ENCODE measurements at regions not wholly inside any gene's neighbourhood (a gene's known extent, or its start where the extent isn't known, plus 50 kb on each side); places are given as distances from the start of the nearest gene placed in this dataset.

DNA sequence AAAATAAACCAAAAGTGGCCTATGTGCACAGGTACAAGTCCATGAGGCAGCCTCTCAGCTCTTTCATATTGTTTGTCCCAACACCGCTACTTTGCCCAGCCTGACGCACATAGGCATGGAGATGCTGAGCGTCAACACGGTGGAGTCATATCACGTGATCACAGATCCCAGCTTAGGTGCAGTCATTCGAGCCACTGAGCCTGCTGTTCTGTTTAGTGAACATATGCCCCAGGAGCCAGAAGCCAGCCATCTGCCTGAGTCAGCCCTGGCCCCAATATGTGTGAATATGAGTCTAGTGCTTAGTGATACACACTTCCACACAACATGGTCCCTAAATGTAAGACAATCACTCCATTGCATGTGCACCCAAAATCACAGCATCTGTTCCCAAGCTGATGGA, 88.2 kb upstream of the LCLAT1 start:
- TF ChIP-seq CTCF (IDR thresholded peaks at IDR 0.05; ENCODE audit: low read depth, low read length) (no peak), EZH2phosphoT487 (IDR thresholded peaks at IDR 0.05; ENCODE audit: low read depth) (no peak)
